ENCODE measurements at regions not wholly inside any gene's neighbourhood (a gene's known extent, or its start where the extent isn't known, plus 50 kb on each side); places are given as distances from the start of the nearest gene placed in this dataset.
"Not testable (repeated sequence)": the region's sequence is repeated elsewhere in the genome, so short reads cannot be mapped to it uniquely, and the experiment has no call there.

- no peaks in the 10 kb centered on the region for H3K27me3 Mint-ChIP-seq
- no peak for ATAC-seq
- no peak overlapping the region for H3K27ac Mint-ChIP-seq
- H3K36me3 Mint-ChIP-seq (ENCODE audit: low read depth): no peaks in the 10 kb centered on the region
- intact Hi-C loops (cut with DNase I, micrococcal nuclease): no loop called here
- ChIA-PET CTCF (interaction anchor here (0.7 kb wide), 1 partner anchor 101 kb away, joined by 3 read pairs; no protein-coding TSS in a partner anchor), POLR2A (no interaction called here)
- no peaks in the 10 kb centered on the region for H3K9me3 Mint-ChIP-seq (ENCODE audit: low read depth)
- no peak for DNase-seq
- no peak overlapping the region for H3K4me3 Mint-ChIP-seq
- peaks cover 2% of the 10 kb centered on the region for H3K4me1 Mint-ChIP-seq
Observed at GRCh38 chr4:128758314-128758922, 51.1 kb upstream of the JADE1 start.

- intact Hi-C loops (cut with DNase I, micrococcal nuclease): no loop called here
- ATAC-seq (no peak), DNase-seq (no peak)
- Mint-ChIP-seq H3K36me3 (ENCODE audit: low read depth) (no peaks in the 10 kb centered on the region), H3K4me1 (peaks cover 2% of the 10 kb centered on the region), H3K4me3 (no peak overlapping the region), H3K27ac (no peak overlapping the region), H3K9me3 (ENCODE audit: low read depth) (no peaks in the 10 kb centered on the region), H3K27me3 (no peaks in the 10 kb centered on the region)
- ChIA-PET POLR2A (no interaction called here), CTCF (no interaction called here)
Observed at GRCh38 chr4:128757712-128758111, 51.8 kb upstream of the JADE1 start.

GRCh38 chr4:128751354-128751753, 58.1 kb upstream of the JADE1 start:
- Mint-ChIP-seq H3K27ac (no peak overlapping the region), H3K27me3 (no peaks in the 10 kb centered on the region), H3K36me3 (ENCODE audit: low read depth) (no peaks in the 10 kb centered on the region), H3K4me3 (no peak overlapping the region), H3K4me1 (no peaks in the 10 kb centered on the region), H3K9me3 (ENCODE audit: low read depth) (no peaks in the 10 kb centered on the region)
- intact Hi-C loops (cut with DNase I, micrococcal nuclease): no loop called here
- ATAC-seq (no peak), DNase-seq (no peak)
- POLR2A ChIA-PET: no interaction called here
- CTCF ChIA-PET: interaction anchor here (0.6 to 1.0 kb wide), 2 partner anchors 10 to 15 kb away, joined by 4 read pairs; no protein-coding TSS in a partner anchor

- POLR2A ChIA-PET, H3K4me1 Mint-ChIP-seq: not testable (repeated sequence)
- CTCF ChIA-PET: interaction anchor here (0.6 kb wide), 1 partner anchor 347 kb away, joined by 3 read pairs; no protein-coding TSS in a partner anchor
Observed at GRCh38 chr4:128741748-128742147, 67.8 kb upstream of the JADE1 start.

GRCh38 chr4:128737098-128737513, 72.4 kb upstream of the JADE1 start:
- Mint-ChIP-seq H3K27me3 (no peaks in the 10 kb centered on the region), H3K27ac (no peak overlapping the region), H3K36me3 (ENCODE audit: low read depth) (no peaks in the 10 kb centered on the region), H3K4me3 (no peak overlapping the region), H3K9me3 (ENCODE audit: low read depth) (no peaks in the 10 kb centered on the region), H3K4me1 (no peaks in the 10 kb centered on the region)
- ChIA-PET POLR2A (no interaction called here), CTCF (no interaction called here)
- DNase-seq (no peak), ATAC-seq (no peak)
- intact Hi-C loops (cut with DNase I, micrococcal nuclease): no loop called here

More at GRCh38 chr4:128741748-128742147, 67.8 kb upstream of the JADE1 start:
- H3K36me3 Mint-ChIP-seq (ENCODE audit: low read depth); ATAC-seq; H3K9me3 Mint-ChIP-seq (ENCODE audit: low read depth); H3K4me3 Mint-ChIP-seq; H3K27ac Mint-ChIP-seq; intact Hi-C loops (cut with DNase I, micrococcal nuclease); DNase-seq; H3K27me3 Mint-ChIP-seq: not testable (repeated sequence)

GRCh38 chr4:128735714-128736113, 73.8 kb upstream of the JADE1 start:
- Mint-ChIP-seq H3K4me3 (no peak overlapping the region), H3K36me3 (ENCODE audit: low read depth) (no peaks in the 10 kb centered on the region), H3K27ac (no peak overlapping the region), H3K27me3 (no peaks in the 10 kb centered on the region), H3K9me3 (ENCODE audit: low read depth) (no peaks in the 10 kb centered on the region), H3K4me1 (no peaks in the 10 kb centered on the region)
- intact Hi-C loops (cut with DNase I, micrococcal nuclease): no loop called here
- DNase-seq: no peak
- POLR2A ChIA-PET: no interaction called here
- CTCF ChIA-PET: interaction anchor here (0.6 kb wide), 1 partner anchor 500 kb away, joined by 3 read pairs; no protein-coding TSS in a partner anchor
- ATAC-seq: no peak

GRCh38 chr4:128728190-128728589, 81.3 kb upstream of the JADE1 start:
- ATAC-seq (no peak), DNase-seq (no peak)
- CTCF ChIA-PET: no interaction called here
- H3K27ac Mint-ChIP-seq: no peak overlapping the region
- intact Hi-C loops (cut with DNase I, micrococcal nuclease): no loop called here
- no peaks in the 10 kb centered on the region for H3K36me3 Mint-ChIP-seq (ENCODE audit: low read depth)
- POLR2A ChIA-PET: no interaction called here
- no peaks in the 10 kb centered on the region for H3K9me3 Mint-ChIP-seq (ENCODE audit: low read depth)
- no peak overlapping the region for H3K4me3 Mint-ChIP-seq
- H3K4me1 Mint-ChIP-seq: no peaks in the 10 kb centered on the region
- H3K27me3 Mint-ChIP-seq: no peaks in the 10 kb centered on the region

- Mint-ChIP-seq H3K36me3 (ENCODE audit: low read depth) (no peaks in the 10 kb centered on the region), H3K27ac (no peak overlapping the region), H3K4me1 (no peaks in the 10 kb centered on the region), H3K4me3 (no peak overlapping the region), H3K27me3 (no peaks in the 10 kb centered on the region), H3K9me3 (ENCODE audit: low read depth) (no peaks in the 10 kb centered on the region)
- DNase-seq: no peak
- no peak for ATAC-seq
- ChIA-PET CTCF (no interaction called here), POLR2A (no interaction called here)
- intact Hi-C loops (cut with DNase I, micrococcal nuclease): no loop called here
Observed at GRCh38 chr4:128727658-128728057, 81.8 kb upstream of the JADE1 start.

GRCh38 chr4:128725405-128726055, 84.0 kb upstream of the JADE1 start:
- ChIA-PET POLR2A (no interaction called here), CTCF (interaction anchor here (0.7 kb wide), 1 partner anchor 14 kb away, joined by 3 read pairs; no protein-coding TSS in a partner anchor)
- Mint-ChIP-seq H3K27me3 (no peaks in the 10 kb centered on the region), H3K4me3 (no peak overlapping the region), H3K9me3 (ENCODE audit: low read depth) (no peaks in the 10 kb centered on the region), H3K36me3 (ENCODE audit: low read depth) (no peaks in the 10 kb centered on the region), H3K27ac (no peak overlapping the region), H3K4me1 (no peaks in the 10 kb centered on the region)
- no peak for DNase-seq
- ATAC-seq: no peak
- intact Hi-C loops (cut with DNase I, micrococcal nuclease): no loop called here

GRCh38 chr4:128722911-128723310, 86.6 kb upstream of the JADE1 start:
- POLR2A ChIA-PET: no interaction called here

GRCh38 chr4:128721896-128722295, 87.6 kb upstream of the JADE1 start:
- CTCF ChIA-PET: no interaction called here
- intact Hi-C loops (cut with DNase I, micrococcal nuclease): no loop called here
- no peak overlapping the region for H3K27ac Mint-ChIP-seq
- no peaks in the 10 kb centered on the region for H3K9me3 Mint-ChIP-seq (ENCODE audit: low read depth)
- POLR2A ChIA-PET: no interaction called here
- no peak for ATAC-seq
- no peaks in the 10 kb centered on the region for H3K36me3 Mint-ChIP-seq (ENCODE audit: low read depth)
- no peaks in the 10 kb centered on the region for H3K4me1 Mint-ChIP-seq
- H3K4me3 Mint-ChIP-seq: no peak overlapping the region
- H3K27me3 Mint-ChIP-seq: no peaks in the 10 kb centered on the region
- DNase-seq: no peak

More at GRCh38 chr4:128722911-128723310, 86.6 kb upstream of the JADE1 start:
- no peak for DNase-seq
- intact Hi-C loops (cut with DNase I, micrococcal nuclease): no loop called here
- Mint-ChIP-seq H3K27me3 (no peaks in the 10 kb centered on the region), H3K4me1 (no peaks in the 10 kb centered on the region), H3K9me3 (ENCODE audit: low read depth) (no peaks in the 10 kb centered on the region), H3K4me3 (no peak overlapping the region), H3K27ac (no peak overlapping the region), H3K36me3 (ENCODE audit: low read depth) (no peaks in the 10 kb centered on the region)
- CTCF ChIA-PET: no interaction called here
- ATAC-seq: no peak

GRCh38 chr4:128720270-128720669, 89.2 kb upstream of the JADE1 start:
- no peaks in the 10 kb centered on the region for H3K9me3 Mint-ChIP-seq (ENCODE audit: low read depth)
- ChIA-PET CTCF (no interaction called here), POLR2A (no interaction called here)
- no peaks in the 10 kb centered on the region for H3K36me3 Mint-ChIP-seq (ENCODE audit: low read depth)
- no peak overlapping the region for H3K27ac Mint-ChIP-seq
- no peak for ATAC-seq
- H3K27me3 Mint-ChIP-seq: no peaks in the 10 kb centered on the region
- H3K4me1 Mint-ChIP-seq: no peaks in the 10 kb centered on the region
- DNase-seq: no peak
- intact Hi-C loops (cut with DNase I, micrococcal nuclease): no loop called here
- no peak overlapping the region for H3K4me3 Mint-ChIP-seq

Measured in activated CD4-positive, alpha-beta T cell treated with anti-CD3 and anti-CD28 coated beads for 36 hours (primary cell).